ENCODE measurements at regions not wholly inside any gene's neighbourhood (a gene's known extent, or its start where the extent isn't known, plus 50 kb on each side); places are given as distances from the start of the nearest gene placed in this dataset.
A peak's percentile ranks its signal among the peaks of the same experiment; 100 is the strongest.

GRCh38 chr13:69571606-69572323, 535.9 kb upstream of the ATXN8OS start:
- no peak for DNase-seq (ENCODE audit: low read depth)

GRCh38 chr13:69567514-69567913, 540.1 kb upstream of the ATXN8OS start:
- no peak for DNase-seq (ENCODE audit: low read depth)

GRCh38 chr13:69566104-69566716, 541.4 kb upstream of the ATXN8OS start:
- no peak for DNase-seq (ENCODE audit: low read depth)

GRCh38 chr13:69565334-69565733, 542.3 kb upstream of the ATXN8OS start:
- DNase-seq (ENCODE audit: low read depth) = peak; percentile 2

- DNase-seq (ENCODE audit: low read depth) = no peak
Observed at GRCh38 chr13:69556540-69557196, 551.0 kb upstream of the ATXN8OS start.

- DNase-seq (ENCODE audit: low read depth) = no peak
Observed at GRCh38 chr13:69553976-69554375, 553.6 kb upstream of the ATXN8OS start.

- no peak for DNase-seq (ENCODE audit: low read depth)
Observed at GRCh38 chr13:69551193-69551592, 556.4 kb upstream of the ATXN8OS start.

GRCh38 chr13:69547780-69548179, 559.8 kb upstream of the ATXN8OS start:
- DNase-seq (ENCODE audit: low read depth) = no peak

GRCh38 chr13:69545551-69545950, 562.1 kb upstream of the ATXN8OS start:
- no peak for DNase-seq (ENCODE audit: low read depth)

- no peak for DNase-seq (ENCODE audit: low read depth)
Observed at GRCh38 chr13:69524459-69525150, 583.0 kb upstream of the ATXN8OS start.

GRCh38 chr13:69496981-69497380, 610.6 kb upstream of the ATXN8OS start:
- DNase-seq (ENCODE audit: low read depth) = no peak

GRCh38 chr13:69495096-69495495, 612.5 kb upstream of the ATXN8OS start:
- DNase-seq (ENCODE audit: low read depth) = no peak

- DNase-seq (ENCODE audit: low read depth) = no peak
Observed at GRCh38 chr13:69487576-69487975, 620.0 kb upstream of the ATXN8OS start.

GRCh38 chr13:69485991-69486592, 621.5 kb upstream of the ATXN8OS start:
- DNase-seq (ENCODE audit: low read depth) = no peak

GRCh38 chr13:69477451-69477850, 630.2 kb upstream of the ATXN8OS start:
- DNase-seq (ENCODE audit: low read depth) = no peak

GRCh38 chr13:69474011-69474685, 633.5 kb upstream of the ATXN8OS start:
- DNase-seq (ENCODE audit: low read depth) = peak; percentile 0

GRCh38 chr13:69468624-69469023, 639.0 kb upstream of the ATXN8OS start:
- no peak for DNase-seq (ENCODE audit: low read depth)

- no peak for DNase-seq (ENCODE audit: low read depth)
Observed at GRCh38 chr13:69461397-69461796, 646.2 kb upstream of the ATXN8OS start.

GRCh38 chr13:69459346-69459745, 648.3 kb upstream of the ATXN8OS start:
- DNase-seq (ENCODE audit: low read depth) = no peak

- DNase-seq (ENCODE audit: low read depth) = no peak
Observed at GRCh38 chr13:69458013-69458412, 649.6 kb upstream of the ATXN8OS start.

GRCh38 chr13:69450245-69450644, 657.4 kb upstream of the ATXN8OS start:
- no peak for DNase-seq (ENCODE audit: low read depth)

- DNase-seq (ENCODE audit: low read depth) = no peak
Observed at GRCh38 chr13:69425235-69425634, 682.4 kb upstream of the ATXN8OS start.
